ENCODE measurements at regions not wholly inside any gene's neighbourhood (a gene's known extent, or its start where the extent isn't known, plus 50 kb on each side); places are given as distances from the start of the nearest gene placed in this dataset.

DNA sequence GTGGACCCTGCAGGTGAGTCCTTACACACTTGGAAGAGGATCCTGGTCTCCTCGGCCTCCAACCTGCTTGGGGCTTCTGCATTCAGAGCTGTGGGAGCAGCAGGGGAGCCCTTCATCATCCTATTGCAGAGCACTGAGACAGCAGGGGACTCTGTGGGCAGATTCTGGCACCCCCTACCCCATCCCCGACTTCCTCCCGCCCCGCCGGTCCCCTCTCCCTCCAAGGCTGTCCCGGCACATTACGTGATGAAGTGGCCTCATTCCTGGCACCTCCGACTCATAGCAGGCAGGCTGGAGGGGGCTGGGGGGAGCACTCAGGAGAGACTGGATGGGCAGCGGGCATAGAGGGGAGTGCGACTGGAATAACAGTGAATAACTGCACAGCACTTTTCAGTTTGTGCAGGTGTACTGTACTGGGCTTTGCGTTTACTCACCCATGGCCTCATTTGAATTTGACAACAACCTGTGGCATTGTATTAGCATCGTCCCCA lies 394.1 kb downstream of the MATN1 start:
- ChIA-PET POLR2A (no interaction called here), CTCF (no interaction called here)
- Histone ChIP-seq H3K27me3 (ENCODE audit: control insufficient read depth, insufficient read depth, low read length) (no peaks in the 10 kb centered on the region; the same call in 1 of the 2 replicates), H3K36me3 (ENCODE audit: control insufficient read depth, insufficient read depth, low read length) (no peaks in the 10 kb centered on the region), H3K4me3 (ENCODE audit: low read depth, low read length) (no peak overlapping the region)
- no peak for DNase-seq (ENCODE audit: low read depth)
- no peak for TF ChIP-seq CTCF (IDR thresholded peaks at IDR 0.05; ENCODE audit: insufficient read depth, low read depth, low read length)

- ChIA-PET POLR2A (no interaction called here), CTCF (no interaction called here)
- Histone ChIP-seq H3K36me3 (ENCODE audit: control insufficient read depth, insufficient read depth, low read length) (no peaks in the 10 kb centered on the region), H3K27me3 (ENCODE audit: control insufficient read depth, insufficient read depth, low read length) (no peaks in the 10 kb centered on the region; the same call in 1 of the 2 replicates), H3K4me3 (ENCODE audit: low read depth, low read length) (no peak overlapping the region)
- TF ChIP-seq CTCF (IDR thresholded peaks at IDR 0.05; ENCODE audit: insufficient read depth, low read depth, low read length): no peak
- no peak for DNase-seq (ENCODE audit: low read depth)
Observed at GRCh38 chr1:30328401-30329262, 394.8 kb downstream of the MATN1 start.

DNA sequence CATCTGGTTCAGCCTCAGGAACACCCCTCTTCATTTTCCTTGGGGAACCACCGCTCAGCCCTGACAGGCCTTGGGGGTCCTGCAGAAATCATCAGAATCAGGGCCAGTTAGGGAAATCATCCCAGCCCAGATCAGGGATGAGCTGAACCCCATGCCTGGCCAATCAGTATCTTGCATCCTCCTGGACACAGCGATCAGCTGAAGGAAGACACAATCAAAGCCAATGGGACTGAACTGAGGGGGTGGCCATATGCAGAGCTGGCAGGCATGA lies 395.4 kb downstream of the MATN1 start:
- POLR2A ChIA-PET: no interaction called here
- no peak for TF ChIP-seq CTCF (IDR thresholded peaks at IDR 0.05; ENCODE audit: insufficient read depth, low read depth, low read length)
- no peak for DNase-seq (ENCODE audit: low read depth)
- Histone ChIP-seq H3K36me3 (ENCODE audit: control insufficient read depth, insufficient read depth, low read length) (no peaks in the 10 kb centered on the region), H3K27me3 (ENCODE audit: control insufficient read depth, insufficient read depth, low read length) (no peaks in the 10 kb centered on the region; the same call in 1 of the 2 replicates), H3K4me3 (ENCODE audit: low read depth, low read length) (no peak overlapping the region)
- CTCF ChIA-PET: interaction anchor here (0.6 kb wide), 1 partner anchor 13 kb away, joined by 4 read pairs; no protein-coding TSS in a partner anchor

- DNase-seq (ENCODE audit: low read depth): no peak
- ChIA-PET CTCF (interaction anchor here (0.6 kb wide), 1 partner anchor 13 kb away, joined by 4 read pairs; no protein-coding TSS in a partner anchor), POLR2A (no interaction called here)
- H3K4me3 ChIP-seq (ENCODE audit: low read depth, low read length): no peak overlapping the region
- H3K27me3 ChIP-seq (ENCODE audit: control insufficient read depth, insufficient read depth, low read length): no peaks in the 10 kb centered on the region; the same call in 1 of the 2 replicates
- H3K36me3 ChIP-seq (ENCODE audit: control insufficient read depth, insufficient read depth, low read length): no peaks in the 10 kb centered on the region
- no peak for TF ChIP-seq CTCF (IDR thresholded peaks at IDR 0.05; ENCODE audit: insufficient read depth, low read depth, low read length)
Observed at GRCh38 chr1:30327370-30328099, 395.9 kb downstream of the MATN1 start.

GRCh38 chr1:30325999-30326398 lies 397.4 kb downstream of the MATN1 start:
- Histone ChIP-seq H3K36me3 (ENCODE audit: control insufficient read depth, insufficient read depth, low read length) (no peaks in the 10 kb centered on the region), H3K4me3 (ENCODE audit: low read depth, low read length) (no peak overlapping the region), H3K27me3 (ENCODE audit: control insufficient read depth, insufficient read depth, low read length) (no peaks in the 10 kb centered on the region; the same call in 1 of the 2 replicates)
- ChIA-PET POLR2A (no interaction called here), CTCF (interaction anchor here (1.9 kb wide), 1 partner anchor 54 kb away, joined by 5 read pairs; no protein-coding TSS in a partner anchor)
- DNase-seq (ENCODE audit: low read depth): no peak
- no peak for TF ChIP-seq CTCF (IDR thresholded peaks at IDR 0.05; ENCODE audit: insufficient read depth, low read depth, low read length)

All from BJ (cell line).